ENCODE measurements at regions not wholly inside any gene's neighbourhood (a gene's known extent, or its start where the extent isn't known, plus 50 kb on each side); places are given as distances from the start of the nearest gene placed in this dataset.

DNA sequence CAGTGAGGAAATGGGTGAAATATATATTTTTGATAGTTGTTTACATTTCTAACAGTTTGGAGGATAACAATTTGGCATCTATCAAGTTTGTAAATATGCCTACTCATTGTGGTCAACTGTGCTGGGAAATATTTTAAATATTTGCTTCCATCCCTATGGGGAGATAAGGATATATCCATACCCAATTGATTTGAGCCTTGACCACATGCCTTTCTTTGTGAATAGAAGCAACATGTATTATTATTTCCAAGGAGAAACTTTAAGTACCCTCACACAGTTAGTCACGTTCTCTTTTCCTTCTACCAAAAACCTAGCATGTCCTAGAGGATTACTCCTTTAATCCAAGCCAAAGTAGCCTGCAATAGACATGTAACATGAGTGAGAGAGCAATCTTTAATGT lies 245.4 kb upstream of the CBLB start:
- POLR2A ChIA-PET, result no interaction called here
- CTCF ChIA-PET, result no interaction called here
- Histone ChIP-seq H3K9ac (no peak overlapping the region), H2AFZ (ENCODE audit: low read depth) (no peak overlapping the region), H3K9me3 (no peaks in the 10 kb centered on the region), H3K27ac (ENCODE audit: low read depth in 2 of 2, low read length in 1 of 2) (no peak overlapping the region), H3K36me3 (replicated peaks in 1 of 2; ENCODE audit: control insufficient read depth in 1 of 2, insufficient read depth in 2 of 2, low read length in 1 of 2) (no peaks in the 10 kb centered on the region), H3K27me3 (ENCODE audit: insufficient read depth) (no peaks in the 10 kb centered on the region), H3K4me1 (ENCODE audit: control insufficient read depth in 1 of 2, insufficient read depth in 2 of 2, low read depth in 1 of 2, low read length in 1 of 2) (no peaks in the 10 kb centered on the region; a peak in 1 of 4 replicates), H3K9me2 (no peaks in the 10 kb centered on the region), H4K20me1 (ENCODE audit: insufficient read depth) (no peaks in the 10 kb centered on the region), H3K4me3 (ENCODE audit: low read depth in 2 of 2, low read length in 1 of 2) (no peak overlapping the region), H3K4me2 (no peak overlapping the region), H3K79me2 (ENCODE audit: insufficient read depth) (no peaks in the 10 kb centered on the region), H3F3A (replicated peaks; ENCODE audit: insufficient read depth) (peaks cover 1% of the 10 kb centered on the region)
- TF ChIP-seq JUND (IDR thresholded peaks at IDR 0.05), result no peak
- TF ChIP-seq, protein P1, sequence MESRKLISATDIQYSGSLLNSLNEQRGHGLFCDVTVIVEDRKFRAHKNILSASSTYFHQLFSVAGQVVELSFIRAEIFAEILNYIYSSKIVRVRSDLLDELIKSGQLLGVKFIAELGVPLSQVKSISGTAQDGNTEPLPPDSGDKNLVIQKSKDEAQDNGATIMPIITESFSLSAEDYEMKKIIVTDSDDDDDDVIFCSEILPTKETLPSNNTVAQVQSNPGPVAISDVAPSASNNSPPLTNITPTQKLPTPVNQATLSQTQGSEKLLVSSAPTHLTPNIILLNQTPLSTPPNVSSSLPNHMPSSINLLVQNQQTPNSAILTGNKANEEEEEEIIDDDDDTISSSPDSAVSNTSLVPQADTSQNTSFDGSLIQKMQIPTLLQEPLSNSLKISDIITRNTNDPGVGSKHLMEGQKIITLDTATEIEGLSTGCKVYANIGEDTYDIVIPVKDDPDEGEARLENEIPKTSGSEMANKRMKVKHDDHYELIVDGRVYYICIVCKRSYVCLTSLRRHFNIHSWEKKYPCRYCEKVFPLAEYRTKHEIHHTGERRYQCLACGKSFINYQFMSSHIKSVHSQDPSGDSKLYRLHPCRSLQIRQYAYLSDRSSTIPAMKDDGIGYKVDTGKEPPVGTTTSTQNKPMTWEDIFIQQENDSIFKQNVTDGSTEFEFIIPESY (IDR thresholded peaks at IDR 0.05; ENCODE audit: borderline replicate concordance, low read depth), result no peak
- TF ChIP-seq, protein P2, sequence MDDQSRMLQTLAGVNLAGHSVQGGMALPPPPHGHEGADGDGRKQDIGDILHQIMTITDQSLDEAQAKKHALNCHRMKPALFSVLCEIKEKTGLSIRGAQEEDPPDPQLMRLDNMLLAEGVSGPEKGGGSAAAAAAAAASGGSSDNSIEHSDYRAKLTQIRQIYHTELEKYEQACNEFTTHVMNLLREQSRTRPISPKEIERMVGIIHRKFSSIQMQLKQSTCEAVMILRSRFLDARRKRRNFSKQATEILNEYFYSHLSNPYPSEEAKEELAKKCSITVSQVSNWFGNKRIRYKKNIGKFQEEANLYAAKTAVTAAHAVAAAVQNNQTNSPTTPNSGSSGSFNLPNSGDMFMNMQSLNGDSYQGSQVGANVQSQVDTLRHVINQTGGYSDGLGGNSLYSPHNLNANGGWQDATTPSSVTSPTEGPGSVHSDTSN (IDR thresholded peaks at IDR 0.05), result no peak
- TF ChIP-seq MXI1 (IDR thresholded peaks at IDR 0.05; ENCODE audit: low read depth, low read length), result no peak
- TF ChIP-seq, protein P3, sequence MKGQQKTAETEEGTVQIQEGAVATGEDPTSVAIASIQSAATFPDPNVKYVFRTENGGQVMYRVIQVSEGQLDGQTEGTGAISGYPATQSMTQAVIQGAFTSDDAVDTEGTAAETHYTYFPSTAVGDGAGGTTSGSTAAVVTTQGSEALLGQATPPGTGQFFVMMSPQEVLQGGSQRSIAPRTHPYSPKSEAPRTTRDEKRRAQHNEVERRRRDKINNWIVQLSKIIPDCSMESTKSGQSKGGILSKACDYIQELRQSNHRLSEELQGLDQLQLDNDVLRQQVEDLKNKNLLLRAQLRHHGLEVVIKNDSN (IDR thresholded peaks at IDR 0.05; ENCODE audit: borderline replicate concordance, low read depth), result no peak
- no peak for TF ChIP-seq TEAD4 (IDR thresholded peaks at IDR 0.05; ENCODE audit: borderline replicate concordance, insufficient read depth)
- TF ChIP-seq GABPA (IDR thresholded peaks at IDR 0.05; ENCODE audit: low read depth), result no peak
- TF ChIP-seq RXRA (IDR thresholded peaks at IDR 0.05; ENCODE audit: borderline replicate concordance, low read depth), result no peak
- no peak for TF ChIP-seq SIN3A (IDR thresholded peaks at IDR 0.05; ENCODE audit: borderline replicate concordance, low read depth, low read length)
- TF ChIP-seq EP300 (IDR thresholded peaks at IDR 0.05; ENCODE audit: borderline replicate concordance in 1 of 2, low read depth in 1 of 2, low read length in 1 of 2), result no peak
- TF ChIP-seq, protein P4, sequence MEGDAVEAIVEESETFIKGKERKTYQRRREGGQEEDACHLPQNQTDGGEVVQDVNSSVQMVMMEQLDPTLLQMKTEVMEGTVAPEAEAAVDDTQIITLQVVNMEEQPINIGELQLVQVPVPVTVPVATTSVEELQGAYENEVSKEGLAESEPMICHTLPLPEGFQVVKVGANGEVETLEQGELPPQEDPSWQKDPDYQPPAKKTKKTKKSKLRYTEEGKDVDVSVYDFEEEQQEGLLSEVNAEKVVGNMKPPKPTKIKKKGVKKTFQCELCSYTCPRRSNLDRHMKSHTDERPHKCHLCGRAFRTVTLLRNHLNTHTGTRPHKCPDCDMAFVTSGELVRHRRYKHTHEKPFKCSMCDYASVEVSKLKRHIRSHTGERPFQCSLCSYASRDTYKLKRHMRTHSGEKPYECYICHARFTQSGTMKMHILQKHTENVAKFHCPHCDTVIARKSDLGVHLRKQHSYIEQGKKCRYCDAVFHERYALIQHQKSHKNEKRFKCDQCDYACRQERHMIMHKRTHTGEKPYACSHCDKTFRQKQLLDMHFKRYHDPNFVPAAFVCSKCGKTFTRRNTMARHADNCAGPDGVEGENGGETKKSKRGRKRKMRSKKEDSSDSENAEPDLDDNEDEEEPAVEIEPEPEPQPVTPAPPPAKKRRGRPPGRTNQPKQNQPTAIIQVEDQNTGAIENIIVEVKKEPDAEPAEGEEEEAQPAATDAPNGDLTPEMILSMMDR (IDR thresholded peaks at IDR 0.05), result no peak
- TF ChIP-seq, protein P5, sequence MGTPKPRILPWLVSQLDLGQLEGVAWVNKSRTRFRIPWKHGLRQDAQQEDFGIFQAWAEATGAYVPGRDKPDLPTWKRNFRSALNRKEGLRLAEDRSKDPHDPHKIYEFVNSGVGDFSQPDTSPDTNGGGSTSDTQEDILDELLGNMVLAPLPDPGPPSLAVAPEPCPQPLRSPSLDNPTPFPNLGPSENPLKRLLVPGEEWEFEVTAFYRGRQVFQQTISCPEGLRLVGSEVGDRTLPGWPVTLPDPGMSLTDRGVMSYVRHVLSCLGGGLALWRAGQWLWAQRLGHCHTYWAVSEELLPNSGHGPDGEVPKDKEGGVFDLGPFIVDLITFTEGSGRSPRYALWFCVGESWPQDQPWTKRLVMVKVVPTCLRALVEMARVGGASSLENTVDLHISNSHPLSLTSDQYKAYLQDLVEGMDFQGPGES (IDR thresholded peaks at IDR 0.05; ENCODE audit: low read depth, low read length), result no peak
- TF ChIP-seq TCF12 (IDR thresholded peaks at IDR 0.05), result no peak
- no peak for TF ChIP-seq ELF1 (IDR thresholded peaks at IDR 0.05)
- TF ChIP-seq, protein P6, sequence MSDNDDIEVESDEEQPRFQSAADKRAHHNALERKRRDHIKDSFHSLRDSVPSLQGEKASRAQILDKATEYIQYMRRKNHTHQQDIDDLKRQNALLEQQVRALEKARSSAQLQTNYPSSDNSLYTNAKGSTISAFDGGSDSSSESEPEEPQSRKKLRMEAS (IDR thresholded peaks at IDR 0.05; ENCODE audit: low read depth), result no peak
- TF ChIP-seq, protein P7, sequence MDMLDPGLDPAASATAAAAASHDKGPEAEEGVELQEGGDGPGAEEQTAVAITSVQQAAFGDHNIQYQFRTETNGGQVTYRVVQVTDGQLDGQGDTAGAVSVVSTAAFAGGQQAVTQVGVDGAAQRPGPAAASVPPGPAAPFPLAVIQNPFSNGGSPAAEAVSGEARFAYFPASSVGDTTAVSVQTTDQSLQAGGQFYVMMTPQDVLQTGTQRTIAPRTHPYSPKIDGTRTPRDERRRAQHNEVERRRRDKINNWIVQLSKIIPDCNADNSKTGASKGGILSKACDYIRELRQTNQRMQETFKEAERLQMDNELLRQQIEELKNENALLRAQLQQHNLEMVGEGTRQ (IDR thresholded peaks at IDR 0.05; ENCODE audit: borderline replicate concordance, low read depth, low read length), result no peak
- TF ChIP-seq TAF1 (IDR thresholded peaks at IDR 0.05; ENCODE audit: borderline replicate concordance, low read depth, low read length), result no peak
- no peak for TF ChIP-seq GATA2 (CRISPR knock-in tag; IDR thresholded peaks at IDR 0.05)
- DNase-seq, result no peak
- 91% methylated on average over 1 of the region's 1 CpG for WGBS (ENCODE audit: low lambda C conversion rate)

All from SK-N-SH (cell line).